ENCODE measurements at regions not wholly inside any gene's neighbourhood (a gene's known extent, or its start where the extent isn't known, plus 50 kb on each side); places are given as distances from the start of the nearest gene placed in this dataset.

DNA sequence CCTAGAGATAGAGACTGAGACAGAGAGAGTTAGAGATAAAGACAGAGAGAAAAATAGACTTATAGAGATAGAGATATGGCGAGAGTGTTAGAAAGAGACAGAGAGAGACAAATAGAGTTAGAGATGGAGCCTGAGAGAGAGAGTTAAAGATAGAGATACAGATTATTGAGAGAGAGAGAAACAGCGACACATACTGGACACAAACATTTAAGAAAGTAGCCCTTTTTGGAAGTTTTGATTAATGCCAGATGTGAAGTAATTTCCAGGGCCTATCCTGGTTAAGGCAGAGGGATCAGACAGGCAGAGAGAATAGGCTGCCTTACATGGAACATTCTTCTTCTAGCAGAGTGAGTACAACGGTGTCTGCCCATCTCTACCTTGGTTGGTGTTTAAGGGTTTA, 311.6 kb upstream of the CDH7 start:
- Histone ChIP-seq H3K4me2 (ENCODE audit: insufficient read depth, low read length) (no peak overlapping the region), H3K27ac (ENCODE audit: extremely low read depth, low read depth, low read length) (no peak overlapping the region), H3K79me2 (ENCODE audit: control insufficient read depth, insufficient read depth, low read length) (no peaks in the 10 kb centered on the region), H3K4me1 (replicated peaks in 1 of 2; ENCODE audit: control insufficient read depth in 2 of 2, insufficient read depth in 2 of 2, low read length in 2 of 2) (no peaks in the 10 kb centered on the region), H3K36me3 (ENCODE audit: control insufficient read depth, insufficient read depth, low read length) (no peaks in the 10 kb centered on the region), H3K4me3 (no peak overlapping the region), H3K27me3 (ENCODE audit: control insufficient read depth in 2 of 2, insufficient read depth in 2 of 2, low read length in 2 of 2) (no peaks in the 10 kb centered on the region), H3K9me1 (ENCODE audit: control insufficient read depth, insufficient read depth, low read length) (no peaks in the 10 kb centered on the region), H3K9me3 (replicated peaks; ENCODE audit: control insufficient read depth, insufficient read depth, low read depth, low read length) (no peaks in the 10 kb centered on the region), H4K20me1 (replicated peaks; ENCODE audit: control insufficient read depth, insufficient read depth, low read length) (no peaks in the 10 kb centered on the region), H2AFZ (ENCODE audit: low read depth, low read length) (no peak overlapping the region), H3K9ac (ENCODE audit: insufficient read depth in 1 of 2, low read depth in 2 of 2, low read length in 2 of 2) (no peak overlapping the region)
- no peak for TF ChIP-seq RFX5 (IDR thresholded peaks at IDR 0.05; ENCODE audit: low read depth, low read length)
- TF ChIP-seq PRPF4 (IDR thresholded peaks at IDR 0.05; ENCODE audit: insufficient read depth, low read depth, low read length, poor library complexity, severe bottlenecking) = no peak
- TF ChIP-seq PPARD (CRISPR knock-in tag; IDR thresholded peaks at IDR 0.05) = no peak
- TF ChIP-seq EGR1 (conservative IDR thresholded peaks at IDR 0.05) = no peak
- TF ChIP-seq, protein P1, sequence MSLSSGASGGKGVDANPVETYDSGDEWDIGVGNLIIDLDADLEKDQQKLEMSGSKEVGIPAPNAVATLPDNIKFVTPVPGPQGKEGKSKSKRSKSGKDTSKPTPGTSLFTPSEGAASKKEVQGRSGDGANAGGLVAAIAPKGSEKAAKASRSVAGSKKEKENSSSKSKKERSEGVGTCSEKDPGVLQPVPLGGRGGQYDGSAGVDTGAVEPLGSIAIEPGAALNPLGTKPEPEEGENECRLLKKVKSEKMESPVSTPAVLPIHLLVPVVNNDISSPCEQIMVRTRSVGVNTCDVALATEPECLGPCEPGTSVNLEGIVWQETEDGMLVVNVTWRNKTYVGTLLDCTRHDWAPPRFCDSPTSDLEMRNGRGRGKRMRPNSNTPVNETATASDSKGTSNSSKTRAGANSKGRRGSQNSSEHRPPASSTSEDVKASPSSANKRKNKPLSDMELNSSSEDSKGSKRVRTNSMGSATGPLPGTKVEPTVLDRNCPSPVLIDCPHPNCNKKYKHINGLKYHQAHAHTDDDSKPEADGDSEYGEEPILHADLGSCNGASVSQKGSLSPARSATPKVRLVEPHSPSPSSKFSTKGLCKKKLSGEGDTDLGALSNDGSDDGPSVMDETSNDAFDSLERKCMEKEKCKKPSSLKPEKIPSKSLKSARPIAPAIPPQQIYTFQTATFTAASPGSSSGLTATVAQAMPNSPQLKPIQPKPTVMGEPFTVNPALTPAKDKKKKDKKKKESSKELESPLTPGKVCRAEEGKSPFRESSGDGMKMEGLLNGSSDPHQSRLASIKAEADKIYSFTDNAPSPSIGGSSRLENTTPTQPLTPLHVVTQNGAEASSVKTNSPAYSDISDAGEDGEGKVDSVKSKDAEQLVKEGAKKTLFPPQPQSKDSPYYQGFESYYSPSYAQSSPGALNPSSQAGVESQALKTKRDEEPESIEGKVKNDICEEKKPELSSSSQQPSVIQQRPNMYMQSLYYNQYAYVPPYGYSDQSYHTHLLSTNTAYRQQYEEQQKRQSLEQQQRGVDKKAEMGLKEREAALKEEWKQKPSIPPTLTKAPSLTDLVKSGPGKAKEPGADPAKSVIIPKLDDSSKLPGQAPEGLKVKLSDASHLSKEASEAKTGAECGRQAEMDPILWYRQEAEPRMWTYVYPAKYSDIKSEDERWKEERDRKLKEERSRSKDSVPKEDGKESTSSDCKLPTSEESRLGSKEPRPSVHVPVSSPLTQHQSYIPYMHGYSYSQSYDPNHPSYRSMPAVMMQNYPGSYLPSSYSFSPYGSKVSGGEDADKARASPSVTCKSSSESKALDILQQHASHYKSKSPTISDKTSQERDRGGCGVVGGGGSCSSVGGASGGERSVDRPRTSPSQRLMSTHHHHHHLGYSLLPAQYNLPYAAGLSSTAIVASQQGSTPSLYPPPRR (CRISPR knock-in tag; IDR thresholded peaks at IDR 0.05; ENCODE audit: borderline replicate concordance) = no peak
- no peak for TF ChIP-seq CHD1 (IDR thresholded peaks at IDR 0.05; ENCODE audit: low read length)
- no peak for TF ChIP-seq TCFL5 (CRISPR knock-in tag; conservative IDR thresholded peaks at IDR 0.05)
- no peak for TF ChIP-seq ZNF780A (CRISPR knock-in tag; IDR thresholded peaks at IDR 0.05)
- TF ChIP-seq PHB2 (IDR thresholded peaks at IDR 0.05; ENCODE audit: low read depth) = no peak
- no peak for TF ChIP-seq JUND (IDR thresholded peaks at IDR 0.05; ENCODE audit: borderline replicate concordance, low read depth, low read length)
- no peak for TF ChIP-seq JUND (tag; IDR thresholded peaks at IDR 0.05; ENCODE audit: borderline replicate concordance, low read depth, low read length)
- TF ChIP-seq POU5F1 (IDR thresholded peaks at IDR 0.05; ENCODE audit: borderline replicate concordance, low read depth, low read length, partially characterized antibody) = no peak
- TF ChIP-seq ZNF583 (CRISPR knock-in tag; IDR thresholded peaks at IDR 0.05) = no peak
- no peak for TF ChIP-seq ZFP36 (IDR thresholded peaks at IDR 0.05; ENCODE audit: low read depth, low read length, partially characterized antibody)
- TF ChIP-seq MAZ (CRISPR knock-in tag; conservative IDR thresholded peaks at IDR 0.05 in 1 of 2, IDR thresholded peaks at IDR 0.05 in 1 of 2) = no peak
- TF ChIP-seq DPF2 (IDR thresholded peaks at IDR 0.05) = no peak
- TF ChIP-seq HDAC2 (IDR thresholded peaks at IDR 0.05) = no peak
- CTCF ChIA-PET (ENCODE audit: low intra/inter-chr PET ratio) = no interaction called here
- intact Hi-C loops (cut with micrococcal nuclease) = no loop called here
- POLR2A ChIA-PET = no interaction called here
- in situ Hi-C loops (cut with MboI) = no loop called here
- no TSS peak for BruUV-seq (replicated peaks)
- FAIRE-seq (no peak), DNase-seq (ENCODE audit: extremely low read depth in 1 of 4, low spot score in 3 of 4) (no peak), ATAC-seq (no peak)
- WGBS (ENCODE audit: insufficient coverage, low coverage, missing lambda C conversion rate) = 0% methylated on average over 3 of the region's 3 CpGs

All from K562 (cell line).